H1 (cell line): ENCODE measurements at regions not wholly inside any gene's neighbourhood (a gene's known extent, or its start where the extent isn't known, plus 50 kb on each side); places are given as distances from the start of the nearest gene placed in this dataset.

Experiments used
- CTCF ChIA-PET: fragments of 300-600 bp; sonication (Branson Sonifier 250); formaldehyde crosslinking; loops from one replicate; lab custom pipeline; 2021; ENCODE audit not compliant: partially characterized antibody; lab: Charles Lee
- POLR2A ChIA-PET: fragments of 300-600 bp; sonication (Branson Sonifier 250); formaldehyde crosslinking; loops from one replicate; lab custom pipeline; 2021; ENCODE audit warnings: inconsistent platforms; ENCODE audit not compliant: partially characterized antibody; lab: Charles Lee
- DNase-seq, 2 experiments: peaks; one replicate each; pipeline versions ENCODE4 v3.0.0 to v3.0.0-alpha.2; 2010 to 2022; ENCODE audit warnings: low spot score in 2 of 2, low read depth in 1 of 2, mixed read lengths in 1 of 2
- FAIRE-seq: peaks from 2 replicates; lab custom pipeline; 2011; peaks lifted over from hg19 to GRCh38; lab: Jason Lieb, UNC
- H2AFZ ChIP-seq: 2 replicates; pipeline ENCODE4 v1.8.1; 2012; ENCODE audit warnings: low read length, inconsistent platforms
- H2AK5ac ChIP-seq: 2 replicates; pipeline ENCODE4 v1.6.1; 2013; ENCODE audit warnings: low read depth, low read length
- H2BK120ac ChIP-seq: replicated peaks from 2 replicates; pipeline ENCODE3; 2013; ENCODE audit warnings: low read depth, low read length, inconsistent platforms
- H2BK12ac ChIP-seq: 2 replicates; pipeline ENCODE4 v1.6.1; 2013; ENCODE audit warnings: low read depth, low read length
- H2BK15ac ChIP-seq: 2 replicates; pipeline ENCODE4 v1.6.1; 2013; ENCODE audit warnings: low read length
- H2BK20ac ChIP-seq: 2 replicates; pipeline ENCODE4 v1.6.1; 2013; ENCODE audit warnings: low read length
- H2BK5ac ChIP-seq: 2 replicates; pipeline ENCODE4 v1.6.1; 2013; ENCODE audit warnings: low read depth, low read length
- H3K14ac ChIP-seq: 2 replicates; pipeline ENCODE4 v1.6.1; 2013; ENCODE audit warnings: inconsistent platforms; ENCODE audit not compliant: insufficient read length
- H3K18ac ChIP-seq: 2 replicates; pipeline ENCODE4 v1.6.1; 2013; ENCODE audit warnings: low read length; ENCODE audit errors: extremely low read depth
- H3K23ac ChIP-seq: 2 replicates; pipeline ENCODE4 v1.6.1; 2013; ENCODE audit warnings: inconsistent platforms; ENCODE audit not compliant: insufficient read length
- H3K23me2 ChIP-seq: 2 replicates; pipeline ENCODE4 v1.6.1; 2013; ENCODE audit warnings: low read depth, low read length
- H3K27ac ChIP-seq: 2 replicates; pipeline ENCODE4 v1.6.1; 2011; ENCODE audit warnings: low read depth, low read length, inconsistent platforms
- H3K27me3 ChIP-seq, 4 experiments: replicated peaks in 1 of 4; 1 replicate in 1 of 4; 2 replicates in 3 of 4; pipeline versions ENCODE4 v1.6.1 to v1.8.1; 2011 to 2013; ENCODE audit warnings: low read length in 3 of 4, mild to moderate bottlenecking in 3 of 4, inconsistent platforms in 2 of 4, mixed read lengths in 2 of 4, moderate library complexity in 1 of 4; ENCODE audit not compliant: control insufficient read depth in 3 of 4, insufficient read depth in 3 of 4; ENCODE audit errors: extremely low read depth in 1 of 4
- H3K36me3 ChIP-seq, 4 experiments: 2 replicates each; pipeline versions ENCODE4 v1.6.1 to v1.8.1; 2011 to 2013; ENCODE audit warnings: mild to moderate bottlenecking in 4 of 4, low read length in 3 of 4, moderate library complexity in 2 of 4, control low read depth in 1 of 4, inconsistent platforms in 1 of 4; ENCODE audit not compliant: insufficient read depth in 4 of 4, control insufficient read depth in 2 of 4
- H3K4ac ChIP-seq: replicated peaks from 2 replicates; pipeline ENCODE3; 2013; ENCODE audit warnings: low read length, low read depth, mixed read lengths, inconsistent platforms; ENCODE audit not compliant: insufficient read length
- H3K4me1 ChIP-seq, 4 experiments: replicated peaks in 1 of 4; 1 replicate in 1 of 4; 2 replicates in 3 of 4; pipeline versions ENCODE4 v1.6.1 to v1.8.1; 2011 to 2013; ENCODE audit warnings: low read length in 3 of 4, inconsistent platforms in 2 of 4, mixed read lengths in 1 of 4; ENCODE audit not compliant: insufficient read depth in 4 of 4, control insufficient read depth in 3 of 4
- H3K4me2 ChIP-seq, 2 experiments: 2 replicates each; pipeline versions ENCODE4 v1.6.1 to v1.8.1; 2011 to 2013; ENCODE audit warnings: low read depth in 2 of 2, low read length in 2 of 2, control low read depth in 1 of 2, inconsistent platforms in 1 of 2, mild to moderate bottlenecking in 1 of 2; ENCODE audit not compliant: insufficient read depth in 1 of 2
- H3K4me3 ChIP-seq, 4 experiments: fragments of 200-600, 300-600 bp in 1 of 4; sonication (generic), shearing (Covaris generic), sonication (Bioruptor Twin) in 1 of 4; 2 replicates each; pipeline versions ENCODE4 v1.5.1 to v1.8.1; 2011 to 2016; ENCODE audit warnings: low read length in 4 of 4, low read depth in 3 of 4, control low read depth in 2 of 4, inconsistent platforms in 2 of 4, mild to moderate bottlenecking in 2 of 4, mixed read lengths in 1 of 4, moderate library complexity in 1 of 4; ENCODE audit not compliant: insufficient read depth in 2 of 4; ENCODE audit errors: extremely low read depth in 1 of 4
- H3K56ac ChIP-seq: replicated peaks from 2 replicates; pipeline ENCODE3; 2013; ENCODE audit warnings: low read depth, mild to moderate bottlenecking, mixed read lengths, low read length, inconsistent platforms; ENCODE audit not compliant: insufficient read length
- H3K79me1 ChIP-seq: 2 replicates; pipeline ENCODE4 v1.6.1; 2013; ENCODE audit warnings: low read depth, low read length, control low read depth
- H3K79me2 ChIP-seq, 2 experiments: 2 replicates each; pipeline versions ENCODE4 v1.6.1 to v1.8.1; 2012 to 2013; ENCODE audit warnings: low read length in 2 of 2, mild to moderate bottlenecking in 2 of 2, inconsistent platforms in 1 of 2; ENCODE audit not compliant: insufficient read depth in 2 of 2, control insufficient read depth in 1 of 2
- H3K9ac ChIP-seq, 4 experiments: replicated peaks in 1 of 4; 1 replicate in 1 of 4; 2 replicates in 3 of 4; pipeline versions ENCODE4 v1.6.1 to v1.8.1; 2011 to 2013; ENCODE audit warnings: low read depth in 3 of 4, low read length in 3 of 4, control low read depth in 2 of 4, mild to moderate bottlenecking in 2 of 4, moderate library complexity in 2 of 4, inconsistent platforms in 1 of 4; ENCODE audit errors: extremely low read depth in 1 of 4
- H3K9me3 ChIP-seq, 2 experiments: 2 replicates each; pipeline versions ENCODE4 v1.6.1 to v1.8.1; 2012 to 2013; ENCODE audit warnings: mild to moderate bottlenecking in 2 of 2, moderate library complexity in 2 of 2, control low read depth in 1 of 2, inconsistent platforms in 1 of 2, low read depth in 1 of 2, low read length in 1 of 2, mixed read lengths in 1 of 2; ENCODE audit not compliant: insufficient read depth in 2 of 2
- H4K20me1 ChIP-seq, 2 experiments: replicated peaks in 1 of 2; 2 replicates each; pipeline versions ENCODE3 to v1.8.1; 2011 to 2013; ENCODE audit warnings: inconsistent platforms in 2 of 2, low read length in 2 of 2, mild to moderate bottlenecking in 1 of 2; ENCODE audit not compliant: insufficient read depth in 2 of 2, control insufficient read depth in 1 of 2
- H4K5ac ChIP-seq: 2 replicates; pipeline ENCODE4 v1.6.1; 2013; ENCODE audit warnings: low read length, low read depth, mixed read lengths, inconsistent platforms; ENCODE audit not compliant: insufficient read length
- H4K8ac ChIP-seq: 2 replicates; pipeline ENCODE4 v1.8.0; 2013; ENCODE audit warnings: mild to moderate bottlenecking, moderate library complexity, low read length, inconsistent platforms; ENCODE audit not compliant: insufficient read depth; ENCODE audit errors: extremely low read depth
- H4K91ac ChIP-seq: replicated peaks from 2 replicates; pipeline ENCODE3; 2013; ENCODE audit warnings: low read length, mixed read lengths, inconsistent platforms; ENCODE audit not compliant: insufficient read length
- EZH2 ChIP-seq: fragments of 200-600 bp; sonication (generic); IDR thresholded peaks from 2 replicates; pipeline ENCODE4 v1.7.1; 2012; ENCODE audit warnings: low read depth, mild to moderate bottlenecking, moderate library complexity, low read length, inconsistent platforms; ENCODE audit not compliant: severe bottlenecking
- JUN ChIP-seq: IDR thresholded peaks from 2 replicates; pipeline ENCODE4 v1.6.1; 2011; ENCODE audit warnings: low read depth, mild to moderate bottlenecking, improper control_type of control experiment, low read length
- NANOG ChIP-seq: IDR thresholded peaks from 2 replicates; pipeline ENCODE4 v1.6.1; 2011; ENCODE audit warnings: low read length, low read depth, mild to moderate bottlenecking, inconsistent platforms; ENCODE audit not compliant: insufficient read depth, poor library complexity, severe bottlenecking
- TBP ChIP-seq: IDR thresholded peaks from 2 replicates; pipeline ENCODE4 v1.6.1; 2011; ENCODE audit warnings: low read depth, low read length, improper control_type of control experiment
- YY1 ChIP-seq: IDR thresholded peaks from 2 replicates; pipeline ENCODE4 v1.6.1; 2011; ENCODE audit warnings: low read depth, mild to moderate bottlenecking, low read length
- ZNF274 ChIP-seq: IDR thresholded peaks from 2 replicates; pipeline ENCODE4 v1.7.0; 2012; ENCODE audit warnings: low read length, borderline replicate concordance; ENCODE audit errors: extremely low read depth
- WGBS, 2 experiments: shearing (Covaris generic) in 1 of 2; methylation state at CpG; one replicate each; pipeline versions ENCODE4 v1.1.6 to v1.1.7; 2013 to 2015; ENCODE audit warnings: low lambda C conversion rate in 2 of 2, mixed read lengths in 2 of 2, inconsistent platforms in 1 of 2, low coverage in 1 of 2, missing lambda C conversion rate in 1 of 2; ENCODE audit not compliant: insufficient replicate concordance in 2 of 2, insufficient coverage in 1 of 2, insufficient read length in 1 of 2; ENCODE audit errors: extremely low coverage in 1 of 2, missing lambda C conversion rate in 1 of 2; 5-methylcytosine and 5-hydroxymethylcytosine counted together

GRCh38 chr16:87170310-87170709, 146.9 kb downstream of the C16orf95 start:
- Histone ChIP-seq H2BK15ac (no peak overlapping the region), H4K8ac (no peak overlapping the region), H3K4ac (no peak overlapping the region), H4K20me1 (peaks cover 0 to 3% of the 10 kb centered on the region in 2 experiments), H3K36me3 (no peaks in the 10 kb centered on the region; a peak in 1 of 8 replicates), H3K56ac (no peak overlapping the region), H3K23ac (no peak overlapping the region), H3K23me2 (peaks cover 7% of the 10 kb centered on the region), H3K4me2 (no peak overlapping the region), H3K14ac (no peak overlapping the region), H2AK5ac (no peak overlapping the region), H4K5ac (no peak overlapping the region), H3K27ac (no peak overlapping the region), H3K79me1 (no peaks in the 10 kb centered on the region), H3K9ac (no peak overlapping the region), H3K18ac (no peak overlapping the region), H4K91ac (no peak overlapping the region), H3K27me3 (no peaks in the 10 kb centered on the region), H2AFZ (no peak overlapping the region), H2BK20ac (no peak overlapping the region), H3K4me1 (no peaks in the 10 kb centered on the region), H3K79me2 (no peaks in the 10 kb centered on the region), H3K4me3 (no peak overlapping the region), H2BK120ac (no peak overlapping the region), H2BK12ac (no peak overlapping the region), H3K9me3 (peaks cover 0 to 3% of the 10 kb centered on the region in 2 experiments; a peak in 1 of 4 replicates), H2BK5ac (no peak overlapping the region)
- CTCF ChIA-PET: no interaction called here
- DNase-seq: no peak
- no peak for FAIRE-seq
- POLR2A ChIA-PET: no interaction called here
- 88% methylated on average over 5 of the region's 5 CpGs; no CpG with 5 or more reads in 1 of the 2 experiments for WGBS, 2 experiments
- TF ChIP-seq NANOG (no peak), EZH2 (no peak), ZNF274 (no peak), JUN (no peak), TBP (no peak), YY1 (no peak)
